NOMO-1 treated with DMSO at 0.1 percent for 48 hours (cell line): ENCODE measurements at regions not wholly inside any gene's neighbourhood (a gene's known extent, or its start where the extent isn't known, plus 50 kb on each side); places are given as distances from the start of the nearest gene placed in this dataset.

Source experiments
- DNase-seq: peaks from one replicate; lab custom pipeline; 2025; ENCODE audit not compliant: unreplicated experiment; lab: John Stamatoyannopoulos, UW

DNA sequence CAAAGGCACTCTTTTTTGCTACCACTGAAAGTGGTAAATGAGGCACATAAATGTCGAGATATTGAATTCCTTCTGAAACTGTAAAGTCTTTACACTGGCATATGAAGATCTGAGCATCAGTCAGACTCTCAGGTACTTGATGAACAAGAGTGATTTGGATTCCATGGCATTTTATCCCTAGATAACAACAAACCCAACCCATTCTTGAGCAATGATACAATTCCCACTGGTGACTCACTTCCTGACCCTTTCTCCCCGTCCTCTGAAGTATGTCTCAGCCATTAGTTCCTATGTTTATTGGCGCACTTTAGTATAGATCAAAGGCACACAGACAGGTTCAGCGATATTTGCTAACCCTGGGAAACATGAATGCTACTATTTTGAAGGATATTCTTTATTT lies 147.0 kb upstream of the RBFOX1 start:
- no peak for DNase-seq

DNA sequence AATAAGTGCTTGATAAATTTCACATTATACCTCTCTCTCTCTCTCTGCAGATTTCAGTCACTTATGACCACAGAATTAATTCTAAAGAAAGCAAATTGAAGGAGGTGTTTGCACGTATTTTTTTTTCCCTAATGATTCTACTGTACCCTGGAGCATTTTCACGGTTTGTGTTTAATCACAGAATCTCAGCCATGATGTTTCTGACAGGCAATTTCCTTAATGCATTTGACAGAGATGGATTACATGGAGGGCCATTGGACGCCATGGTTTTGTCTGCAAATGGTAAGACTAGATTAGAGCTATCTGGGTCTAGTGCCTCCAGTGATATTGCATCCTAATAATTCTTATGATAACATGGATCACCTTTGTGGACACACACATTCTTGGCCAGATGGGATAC lies 147.5 kb upstream of the RBFOX1 start:
- no peak for DNase-seq

DNA sequence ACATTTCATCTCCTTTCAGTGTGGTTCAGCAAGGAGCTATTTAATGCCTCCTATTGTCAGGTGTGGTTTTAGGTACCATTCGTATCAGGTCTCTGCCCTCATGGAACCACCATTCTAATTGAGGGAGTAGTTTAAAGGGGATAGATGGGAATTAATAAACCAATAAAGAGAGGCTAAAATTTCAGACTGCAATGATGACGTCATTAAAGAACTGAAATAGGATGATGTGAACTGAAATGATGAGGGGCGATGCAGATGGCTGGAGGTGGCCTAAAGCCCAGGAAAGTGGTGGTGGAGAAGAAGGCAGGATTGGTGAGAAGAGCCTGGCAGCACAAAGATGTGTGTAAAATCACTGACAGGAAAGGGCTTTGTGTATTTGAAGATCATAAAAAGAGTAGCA lies 148.9 kb upstream of the RBFOX1 start:
- DNase-seq = no peak

DNA sequence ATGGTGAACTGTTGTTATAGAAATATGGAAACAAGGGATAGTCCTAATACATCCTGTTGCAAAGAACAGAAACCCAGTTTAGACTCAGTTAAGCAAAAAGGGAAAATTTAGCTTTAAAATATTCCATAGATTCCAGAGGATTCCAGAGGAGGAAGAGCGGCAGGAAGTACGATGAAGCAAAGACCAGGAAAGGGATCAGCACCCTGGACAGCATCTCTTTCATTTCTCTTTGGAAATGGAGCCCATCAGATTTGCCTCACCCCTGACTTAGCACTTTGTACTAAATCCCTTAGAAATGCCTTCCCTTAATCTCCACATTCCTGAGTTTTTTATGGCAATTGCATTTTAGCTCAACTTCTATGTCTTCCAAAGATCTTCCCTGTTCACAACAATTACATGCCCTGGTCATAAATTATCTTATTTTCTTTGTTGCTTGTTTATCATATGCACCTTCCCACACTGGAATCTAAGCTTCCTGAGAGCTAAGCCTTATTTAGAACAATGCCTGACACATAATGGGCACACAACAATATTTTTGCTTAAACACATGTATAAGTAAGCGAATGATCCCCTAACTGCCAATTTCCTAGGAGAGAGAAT lies 150.0 kb upstream of the RBFOX1 start:
- no peak for DNase-seq

DNA sequence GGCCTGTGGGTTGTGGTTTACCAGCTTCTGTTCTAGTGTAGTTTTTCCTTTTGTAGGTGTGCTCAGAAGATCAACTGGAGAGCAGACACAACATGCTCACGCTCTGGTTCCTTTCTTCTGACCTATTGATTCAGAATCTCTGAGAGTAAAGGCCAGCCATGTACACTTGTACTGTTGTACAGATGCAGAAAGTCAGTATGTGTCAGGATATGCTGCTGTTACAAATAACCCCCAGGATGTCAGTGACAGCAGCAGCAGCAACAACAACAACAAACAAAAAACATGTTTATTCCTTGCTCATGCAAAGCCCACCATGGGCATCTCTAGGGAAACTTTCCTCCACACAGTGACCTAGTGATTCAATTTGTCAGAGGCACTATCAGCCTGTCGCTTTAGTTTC lies 154.8 kb upstream of the RBFOX1 start:
- DNase-seq = no peak

DNA sequence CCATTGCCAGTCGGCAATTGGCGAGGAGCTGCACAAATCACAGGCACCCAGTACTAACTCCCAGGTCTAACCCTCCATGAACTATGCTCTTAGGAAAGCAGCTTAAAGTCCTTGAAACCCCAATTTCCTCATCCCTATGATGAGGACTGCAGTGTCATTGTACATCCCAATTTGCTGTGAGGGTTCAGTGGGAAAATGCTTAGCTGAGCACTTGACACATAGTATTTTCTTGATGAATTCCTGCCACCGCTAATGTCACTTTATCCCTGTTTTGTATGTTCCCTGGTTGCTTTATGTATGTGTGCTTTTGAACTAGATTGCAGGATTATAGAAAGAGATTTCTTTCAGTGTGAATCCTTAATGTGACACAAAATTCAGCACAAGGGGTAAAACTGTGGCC lies 161.5 kb upstream of the RBFOX1 start:
- DNase-seq = no peak

DNA sequence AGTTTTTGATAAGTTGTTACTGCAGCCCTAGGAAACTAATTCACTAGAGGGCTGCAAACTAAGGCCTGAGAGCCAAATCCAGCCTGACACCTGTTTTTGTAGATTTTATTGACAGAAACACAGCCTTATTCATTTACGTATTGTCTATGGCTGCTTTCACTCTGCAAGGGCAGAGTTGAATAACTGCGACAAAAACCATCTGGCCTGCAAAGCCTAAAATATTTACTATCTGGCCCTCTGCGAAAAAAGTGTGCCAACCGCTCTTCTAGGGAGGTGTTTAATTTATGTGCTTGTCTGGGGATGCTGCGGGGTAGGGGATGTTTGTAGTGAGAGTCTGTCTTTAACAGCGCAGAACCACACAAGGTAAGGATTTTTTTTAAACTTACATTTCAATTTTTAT lies 165.0 kb upstream of the RBFOX1 start:
- no peak for DNase-seq

DNA sequence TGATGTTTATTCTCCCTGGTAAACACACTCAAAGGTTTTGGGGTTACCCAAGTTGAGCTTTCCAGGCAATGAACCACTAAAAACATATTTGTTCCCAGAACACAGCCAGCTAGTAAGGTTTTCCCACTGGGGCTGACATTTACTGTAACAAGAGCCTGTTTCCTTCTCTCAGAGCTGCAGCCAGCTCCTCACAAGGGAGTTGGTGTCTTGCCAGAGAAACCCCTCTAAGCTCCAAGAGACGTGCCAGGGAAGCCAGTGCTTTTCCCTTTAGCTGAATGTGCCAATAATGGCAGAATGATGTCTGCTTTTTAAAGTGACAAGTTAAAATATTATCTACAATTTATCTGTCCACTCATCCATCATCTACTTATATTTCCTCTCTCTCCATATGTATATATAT lies 170.8 kb upstream of the RBFOX1 start:
- no peak for DNase-seq

DNA sequence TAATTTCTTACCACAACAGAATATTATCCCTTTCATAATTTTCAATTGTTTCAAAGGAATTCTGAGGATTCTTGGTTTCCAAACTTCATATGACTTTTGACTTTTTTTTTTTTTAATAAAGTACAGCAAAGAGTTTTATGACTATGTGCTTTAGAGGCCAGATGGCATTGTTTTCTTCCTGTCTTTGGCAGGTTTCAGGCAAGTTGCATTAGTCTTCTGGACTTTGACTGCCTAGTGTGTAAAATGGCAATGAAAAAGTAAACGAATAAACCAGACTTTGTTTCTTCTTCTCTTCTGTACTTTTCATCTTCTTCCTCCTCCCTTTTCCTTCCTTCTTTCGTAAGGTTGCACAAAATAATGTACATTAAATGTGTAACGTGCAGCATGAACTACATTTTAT lies 172.6 kb upstream of the RBFOX1 start:
- no peak for DNase-seq

DNA sequence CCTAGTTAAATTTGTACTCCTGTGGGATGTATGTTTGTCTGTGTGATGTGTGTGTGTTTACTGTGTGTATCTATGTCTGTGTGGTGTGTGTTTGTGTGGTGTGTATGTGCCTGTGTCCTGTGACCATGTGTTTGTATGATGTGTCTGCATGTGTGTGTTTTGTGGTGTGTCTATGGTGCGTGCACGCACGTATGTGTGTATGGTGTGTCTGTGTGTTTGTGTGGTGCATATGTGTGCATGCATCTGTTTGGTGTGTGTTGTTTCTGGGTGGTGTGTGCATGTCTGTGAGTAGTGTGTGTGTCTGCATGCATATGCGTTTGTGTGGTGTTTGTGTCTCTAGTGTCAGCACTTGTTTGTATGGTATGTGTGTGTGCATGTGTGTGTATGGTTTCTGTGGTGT lies 174.2 kb upstream of the RBFOX1 start:
- no peak for DNase-seq

DNA sequence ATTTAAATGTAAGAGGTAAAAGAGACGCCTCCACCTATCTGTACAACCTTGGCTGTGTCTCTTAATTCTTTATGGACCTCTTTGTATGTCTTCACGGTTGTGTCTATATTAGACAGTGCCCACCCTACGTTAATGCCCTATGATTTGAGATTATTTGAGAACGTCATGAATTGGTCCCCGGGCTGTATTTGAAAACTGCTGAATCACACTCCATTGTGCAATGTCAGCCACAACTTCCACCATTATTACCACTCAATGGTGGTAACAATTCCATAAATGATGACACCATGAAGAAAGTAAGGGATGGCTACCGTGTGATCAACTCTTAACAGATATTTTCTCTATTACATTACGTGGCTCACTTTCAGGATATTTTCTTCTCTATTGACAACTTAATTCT lies 182.4 kb upstream of the RBFOX1 start:
- DNase-seq = no peak

DNA sequence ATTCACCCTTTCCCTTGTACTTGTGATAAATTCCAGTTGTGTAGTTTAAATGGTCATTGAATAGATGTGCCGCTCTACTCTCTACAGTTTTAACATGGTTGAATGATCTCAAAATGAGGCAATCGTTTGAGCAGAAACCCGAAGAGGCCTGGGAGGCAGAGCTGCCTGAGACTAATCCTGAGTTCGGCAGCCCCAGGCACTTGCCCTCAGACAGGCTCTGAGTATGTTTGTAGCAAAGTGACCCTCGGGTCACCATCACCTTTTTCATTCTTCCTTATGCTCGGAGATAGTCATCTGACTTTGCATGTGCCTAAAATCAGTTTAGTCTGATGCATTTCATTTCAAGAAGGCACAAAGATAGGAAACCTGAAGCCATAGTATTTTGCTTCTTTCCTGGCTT lies 184.0 kb upstream of the RBFOX1 start:
- no peak for DNase-seq

DNA sequence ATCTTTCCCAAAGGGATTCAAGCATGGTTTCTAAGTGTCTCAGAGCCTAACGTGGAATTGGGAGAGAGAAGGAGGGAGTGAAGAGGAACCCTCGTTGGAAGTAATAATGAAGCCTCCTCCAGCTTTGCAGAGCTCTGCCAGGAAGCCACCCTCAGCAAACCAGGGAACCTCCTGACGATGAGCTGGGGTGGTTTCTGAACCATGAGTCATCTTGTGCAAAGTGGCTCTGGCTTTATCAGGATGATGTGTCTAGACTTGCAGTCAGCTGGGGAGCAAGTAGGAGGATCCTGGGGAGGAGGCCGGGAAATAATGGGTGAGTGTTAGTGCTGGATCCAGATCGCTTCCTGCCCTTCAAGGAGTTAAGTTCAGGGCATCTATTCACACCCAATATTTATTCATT lies 191.7 kb upstream of the RBFOX1 start:
- no peak for DNase-seq

DNA sequence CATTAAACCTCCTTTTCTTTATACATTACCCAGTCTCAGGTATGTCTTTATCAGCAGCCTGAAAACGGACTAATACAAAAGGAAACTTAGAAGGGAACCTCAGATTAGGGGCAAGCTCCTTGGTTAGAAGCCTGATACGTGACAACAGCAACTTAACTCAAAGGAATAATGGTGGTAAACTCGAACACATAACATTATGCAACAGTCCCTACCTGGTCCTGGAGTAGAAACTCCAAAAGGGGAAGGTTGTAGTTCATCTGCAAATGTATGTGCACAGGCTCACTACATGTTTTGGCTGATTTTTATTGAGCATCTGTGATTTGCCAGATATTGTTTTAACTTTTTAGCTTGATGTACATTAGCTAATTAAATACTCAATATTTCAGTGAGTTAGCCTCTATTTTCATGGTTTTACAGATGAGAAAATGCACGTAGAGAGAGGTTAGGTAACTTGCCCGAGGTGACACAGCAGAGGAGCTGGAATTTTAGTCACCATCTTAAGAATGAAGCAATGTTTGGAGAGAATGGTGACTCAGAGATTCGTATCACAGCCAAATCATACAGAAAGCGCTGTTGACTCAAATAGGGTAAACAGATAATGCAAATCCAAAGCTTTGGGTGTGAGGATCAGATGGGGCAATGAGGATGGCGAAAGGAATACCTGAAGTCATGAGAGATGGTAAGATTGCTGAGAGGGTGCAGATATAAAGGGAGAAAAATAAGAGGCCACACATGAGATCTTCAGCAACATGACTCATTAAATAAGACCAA lies 194.9 kb upstream of the RBFOX1 start:
- no peak for DNase-seq

DNA sequence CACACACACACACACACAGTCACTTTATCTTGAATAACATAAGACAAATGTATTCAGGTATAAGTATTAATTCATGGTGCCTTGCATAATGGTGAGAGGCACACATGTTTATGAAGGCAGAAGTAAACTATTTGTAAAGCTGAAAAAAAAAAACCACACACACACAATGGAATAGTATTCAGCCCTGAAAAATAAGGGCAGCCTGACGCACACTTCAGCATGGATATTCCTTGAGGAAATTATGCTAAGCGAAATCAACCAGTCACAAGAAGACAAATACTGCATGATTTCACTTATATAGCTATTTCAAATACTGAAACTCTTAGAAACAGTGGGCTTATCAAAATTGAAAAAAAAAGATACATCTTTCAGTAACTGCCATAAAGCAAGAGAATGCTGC lies 200.2 kb upstream of the RBFOX1 start:
- no peak for DNase-seq

DNA sequence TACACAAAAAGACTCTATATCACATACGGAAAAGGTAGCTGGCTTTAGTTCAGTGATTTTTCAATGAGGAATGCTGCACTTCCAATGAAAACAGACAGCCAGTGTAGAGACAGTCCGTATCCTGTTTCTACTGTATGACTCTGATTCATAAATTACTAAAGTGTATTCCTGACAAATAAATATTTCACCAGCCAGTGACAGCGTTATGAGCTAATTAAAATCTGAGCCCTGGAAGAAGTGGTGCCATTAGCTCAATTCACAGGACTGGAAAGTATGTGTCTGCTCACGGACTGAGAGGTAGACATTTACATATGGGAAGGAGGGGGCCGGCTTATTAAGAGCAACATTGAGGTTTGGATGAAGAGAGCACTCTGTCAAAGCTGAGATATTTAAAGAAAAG lies 207.9 kb upstream of the RBFOX1 start:
- DNase-seq = no peak

DNA sequence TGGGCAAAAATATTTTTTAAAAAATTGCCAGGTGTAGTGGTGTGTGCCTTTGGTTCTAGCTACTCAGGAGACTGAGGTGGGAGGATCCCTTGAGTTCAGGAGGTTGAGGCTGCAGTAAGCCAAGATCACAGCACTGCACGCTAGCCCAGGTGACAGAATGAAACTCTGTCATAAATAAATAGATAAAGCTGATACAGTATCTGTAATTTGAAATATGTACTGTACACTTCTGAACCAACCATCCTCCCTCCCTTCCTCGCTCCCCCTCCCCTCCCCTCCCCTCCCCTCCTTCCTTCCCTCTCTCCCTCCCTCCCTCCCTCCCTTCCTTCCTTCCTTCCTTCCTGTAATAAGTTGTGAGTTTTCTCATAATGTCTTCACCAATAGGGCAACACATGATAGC lies 208.4 kb upstream of the RBFOX1 start:
- DNase-seq = no peak

DNA sequence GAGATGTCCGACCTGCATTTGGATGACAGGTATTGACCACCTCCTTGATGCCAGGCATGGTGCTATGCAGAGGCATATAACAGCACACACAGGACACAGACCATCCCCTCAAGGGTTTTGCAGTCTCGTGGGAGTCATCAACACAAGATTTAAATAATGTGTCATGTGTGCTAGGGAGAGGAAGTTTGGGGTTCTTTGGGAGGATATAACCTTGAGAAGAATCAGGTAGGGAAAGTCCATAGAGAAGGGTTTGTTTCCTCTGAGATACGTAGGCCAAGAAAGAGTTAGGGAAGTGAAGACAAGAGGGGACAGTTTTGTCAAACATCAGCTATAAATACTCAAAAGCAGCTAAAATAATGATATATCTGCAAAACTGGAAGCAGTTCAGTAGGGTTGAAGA lies 215.9 kb upstream of the RBFOX1 start:
- no peak for DNase-seq

DNA sequence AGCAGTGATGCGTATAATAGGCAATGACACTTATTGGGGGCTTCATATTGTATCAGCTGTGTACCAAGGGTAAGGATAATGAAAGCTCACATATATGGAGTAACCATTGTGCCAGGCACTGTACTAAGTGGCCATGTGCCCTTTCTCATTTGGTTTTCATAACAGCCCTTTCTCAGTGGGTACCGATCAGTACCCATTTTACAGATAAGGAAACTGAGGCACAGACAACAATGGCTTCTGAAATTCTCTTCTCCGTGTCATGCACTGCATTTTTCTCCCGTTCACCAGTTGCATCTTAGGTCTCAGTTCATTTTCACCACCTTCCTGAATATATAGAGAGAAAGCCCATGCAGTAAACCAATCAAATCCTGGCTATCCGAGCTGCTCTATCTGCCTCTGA lies 216.7 kb upstream of the RBFOX1 start:
- DNase-seq = no peak

DNA sequence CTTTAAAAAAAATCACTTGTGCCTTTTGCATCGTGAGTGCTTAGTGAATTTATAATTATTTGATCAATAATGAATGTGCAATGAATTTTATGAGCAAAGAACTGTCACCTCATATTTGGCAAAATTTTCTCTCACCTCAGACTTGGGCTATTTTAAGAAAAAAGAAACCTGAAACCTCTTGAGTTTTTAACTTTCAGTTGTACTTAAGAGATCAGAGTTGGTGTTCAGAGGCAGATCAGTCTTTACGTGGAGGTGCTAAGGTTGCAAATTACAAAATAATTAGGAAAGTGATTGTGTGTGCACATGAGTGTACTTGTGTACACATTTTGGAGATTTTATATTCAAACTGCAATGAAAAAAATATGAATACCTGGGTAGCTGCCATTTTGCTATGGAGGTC lies 218.7 kb upstream of the RBFOX1 start:
- DNase-seq = no peak

DNA sequence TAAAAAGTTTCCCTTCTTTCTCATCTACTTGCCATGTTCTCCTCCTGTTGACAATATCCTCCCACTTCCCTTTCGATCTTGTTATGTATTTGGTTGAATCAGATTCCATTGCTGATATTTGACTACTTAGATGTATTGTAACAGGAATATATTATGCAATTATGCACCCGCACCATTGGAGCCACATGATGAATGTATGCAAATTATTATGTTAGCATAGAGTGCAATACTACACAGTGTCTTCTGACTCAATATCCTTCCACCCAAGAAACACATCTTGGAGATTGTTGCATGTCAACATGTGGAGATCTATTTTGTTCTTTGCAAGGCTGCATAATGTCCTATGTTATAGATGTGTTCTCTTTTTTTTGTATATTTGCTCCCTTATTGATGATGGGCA lies 219.2 kb upstream of the RBFOX1 start:
- no peak for DNase-seq

DNA sequence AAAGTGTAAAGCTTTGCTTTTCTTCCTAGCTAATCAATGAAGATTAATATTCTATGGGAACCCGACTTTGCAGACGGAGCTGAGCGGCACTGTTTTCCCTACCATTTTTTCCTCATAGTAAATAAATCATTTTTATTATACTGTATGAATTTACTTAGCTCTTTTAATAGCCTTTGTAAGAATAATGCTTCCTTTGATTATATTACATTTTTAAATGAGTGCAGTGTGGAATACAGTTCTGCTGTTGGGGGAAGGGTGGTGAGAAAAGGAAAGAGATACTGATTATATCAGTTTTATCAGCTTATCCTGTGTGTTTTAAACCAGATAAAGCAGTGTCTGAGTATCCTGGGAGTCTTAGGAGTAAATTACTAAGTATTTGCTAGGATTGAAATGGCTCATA lies 221.4 kb upstream of the RBFOX1 start:
- DNase-seq = no peak

DNA sequence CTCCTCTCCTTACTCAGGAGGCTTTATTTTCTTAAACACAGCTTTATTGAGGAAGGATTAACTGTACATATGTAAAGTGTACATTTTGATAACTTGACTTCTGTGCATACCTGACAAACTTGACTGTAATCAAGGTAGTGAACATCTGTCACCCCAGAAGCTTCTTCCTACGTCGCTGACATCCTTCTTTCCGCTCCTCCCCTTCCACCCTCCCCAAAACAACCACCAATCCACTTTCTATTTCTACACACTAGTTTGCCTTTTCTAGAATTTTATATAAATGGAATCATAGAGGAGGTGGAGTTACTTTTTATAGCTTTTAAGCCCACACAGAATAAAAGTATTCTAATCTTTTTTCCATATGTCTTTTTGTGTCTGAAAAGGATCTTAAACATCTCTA lies 225.2 kb upstream of the RBFOX1 start:
- DNase-seq = no peak
